Activated CD4-positive, alpha-beta T cell treated with anti-CD3 and anti-CD28 coated beads for 48 hours (primary cell): ENCODE measurements at regions not wholly inside any gene's neighbourhood (a gene's known extent, or its start where the extent isn't known, plus 50 kb on each side); places are given as distances from the start of the nearest gene placed in this dataset.

ENCODE experiments used
- DNase-seq: peaks from one replicate; pipeline ENCODE4 v3.0.0-alpha.2; 2020

DNA sequence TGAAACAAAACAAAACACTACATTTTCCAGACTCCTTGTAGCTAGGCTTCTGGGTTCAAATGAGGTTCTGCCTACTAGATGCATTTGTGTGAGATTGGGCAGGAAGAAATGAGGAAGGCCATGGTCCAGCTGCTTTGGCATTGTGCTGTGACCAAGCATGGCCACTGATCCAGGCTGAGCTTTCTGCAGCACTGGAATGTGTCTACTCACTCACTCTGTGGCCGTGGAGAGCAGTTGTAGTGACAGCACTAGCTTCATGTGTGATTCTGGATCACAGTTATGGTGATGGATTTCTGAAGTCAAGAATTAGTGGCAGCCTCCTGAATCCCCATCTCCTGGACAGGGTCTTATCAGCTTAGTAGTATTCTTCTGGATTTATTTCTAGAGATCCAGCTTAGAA lies 358.9 kb downstream of the GPAT3 start:
- DNase-seq, result no peak

DNA sequence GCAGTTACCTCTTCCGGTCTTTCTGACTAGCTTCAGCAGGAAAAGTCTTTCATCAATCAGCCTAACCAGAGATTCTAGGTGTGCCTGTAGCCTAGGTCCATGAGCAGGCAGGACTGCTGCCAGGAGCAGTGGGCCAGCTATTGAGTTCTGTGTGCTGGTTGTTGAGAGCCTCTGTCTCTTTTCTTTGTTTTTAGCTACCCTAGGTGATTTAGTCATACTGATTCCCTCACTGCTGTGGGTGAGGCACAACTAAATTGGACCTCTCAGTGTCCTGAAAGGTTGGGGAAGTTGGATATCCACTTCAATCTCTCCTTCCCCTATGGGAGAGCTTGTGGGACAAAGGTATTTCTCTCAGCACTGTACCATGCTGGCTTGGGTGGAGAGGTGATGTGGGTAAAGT lies 354.9 kb downstream of the GPAT3 start:
- no peak for DNase-seq

DNA sequence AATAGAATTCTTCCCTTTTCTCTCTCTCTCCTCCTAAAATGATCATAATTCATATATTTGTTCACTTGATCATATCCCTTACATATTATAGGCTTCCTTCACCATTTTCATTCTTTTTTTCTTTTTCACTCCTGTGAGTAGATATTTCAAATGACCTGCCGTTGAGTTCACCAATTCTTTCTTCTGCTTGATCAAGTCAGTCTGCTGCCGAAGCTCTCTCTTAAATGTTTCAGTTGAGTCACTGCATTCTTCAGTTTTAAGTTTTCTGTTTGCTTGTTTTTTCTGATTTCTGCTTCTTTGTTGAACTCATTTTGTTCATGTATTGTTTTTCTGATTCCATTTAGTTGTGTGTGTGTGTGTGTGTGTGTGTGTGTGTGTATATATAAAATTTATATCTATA lies 354.3 kb downstream of the GPAT3 start:
- DNase-seq, result no peak

DNA sequence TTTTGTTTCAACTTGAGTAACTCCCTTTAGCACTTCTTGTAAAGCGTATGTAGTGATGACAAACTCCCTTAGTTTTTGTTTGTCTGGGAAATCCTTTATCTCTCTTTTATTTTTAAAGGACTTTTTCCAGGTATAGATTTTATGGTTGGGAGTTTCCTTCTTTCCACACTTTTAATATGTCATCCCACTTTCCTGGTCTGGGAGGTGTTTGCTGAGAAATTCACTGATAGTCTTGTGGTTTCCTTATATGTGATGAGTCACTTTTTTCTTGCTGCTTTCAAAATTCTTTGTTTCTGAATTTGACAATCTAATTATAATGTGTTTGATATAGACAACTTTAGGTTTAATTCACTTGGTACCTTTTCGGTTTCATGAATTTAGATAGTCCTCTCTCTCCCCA lies 353.9 kb downstream of the GPAT3 start:
- no peak for DNase-seq

DNA sequence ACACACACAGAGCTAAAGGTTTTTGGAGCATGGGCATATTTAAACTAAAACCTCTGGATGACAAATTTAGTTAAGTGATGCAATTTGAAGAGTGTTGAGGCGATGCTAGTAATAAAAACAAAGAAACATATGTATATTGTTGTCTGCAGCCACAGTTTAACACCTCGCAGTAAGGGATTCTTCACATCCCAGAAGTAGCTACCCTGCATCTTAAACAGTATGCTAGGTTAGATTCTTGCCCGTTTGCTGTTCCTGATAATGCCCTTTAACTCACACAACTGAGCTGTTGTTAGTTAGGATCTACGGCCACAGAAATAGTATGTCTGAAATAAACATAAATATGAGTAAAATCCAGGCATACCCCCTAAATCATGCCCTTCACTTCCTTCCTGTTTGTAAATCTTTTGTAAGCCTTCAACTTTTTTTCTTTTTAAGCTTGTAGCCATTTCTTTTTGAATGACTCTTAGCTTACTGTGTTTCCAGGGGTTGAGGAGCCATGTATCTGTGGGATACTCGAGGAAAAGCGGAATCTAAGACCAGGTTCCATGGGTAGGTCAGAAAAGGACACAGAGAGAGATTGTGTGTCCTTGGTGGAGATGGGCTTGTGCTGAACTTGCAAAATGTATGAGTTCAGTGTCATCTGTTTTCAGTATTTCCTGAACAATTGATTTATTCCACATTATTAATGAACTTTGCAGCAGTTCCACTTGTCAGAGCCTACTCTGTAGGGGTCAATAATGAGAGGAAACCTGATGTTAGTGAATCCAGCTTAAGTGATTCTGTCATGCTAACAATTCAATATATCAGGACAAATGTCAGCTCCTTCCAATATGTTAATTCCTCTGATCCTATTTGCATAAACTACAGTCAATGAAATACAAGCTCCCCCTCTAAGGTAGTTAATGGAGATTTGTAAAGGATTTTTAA lies 349.6 kb downstream of the GPAT3 start:
- DNase-seq, result no peak

DNA sequence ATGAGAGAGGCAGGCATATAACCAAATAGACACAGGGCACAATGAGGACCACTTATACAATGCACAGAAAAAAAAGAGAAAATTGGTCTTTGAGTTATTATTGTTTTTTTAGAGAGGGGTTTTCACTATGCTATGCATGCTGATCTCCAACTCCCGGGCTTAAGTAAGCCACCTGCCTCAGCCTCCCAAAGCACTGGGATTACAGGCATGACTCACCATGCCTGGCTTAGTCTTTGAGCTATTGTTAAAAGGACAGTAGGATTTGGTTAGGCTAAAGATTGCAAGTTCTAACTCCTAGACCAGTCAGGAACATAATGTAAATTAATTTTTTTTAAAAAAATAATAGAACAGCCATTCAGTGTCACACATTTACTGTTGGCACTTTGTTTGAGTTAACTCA lies 340.1 kb downstream of the GPAT3 start:
- no peak for DNase-seq

DNA sequence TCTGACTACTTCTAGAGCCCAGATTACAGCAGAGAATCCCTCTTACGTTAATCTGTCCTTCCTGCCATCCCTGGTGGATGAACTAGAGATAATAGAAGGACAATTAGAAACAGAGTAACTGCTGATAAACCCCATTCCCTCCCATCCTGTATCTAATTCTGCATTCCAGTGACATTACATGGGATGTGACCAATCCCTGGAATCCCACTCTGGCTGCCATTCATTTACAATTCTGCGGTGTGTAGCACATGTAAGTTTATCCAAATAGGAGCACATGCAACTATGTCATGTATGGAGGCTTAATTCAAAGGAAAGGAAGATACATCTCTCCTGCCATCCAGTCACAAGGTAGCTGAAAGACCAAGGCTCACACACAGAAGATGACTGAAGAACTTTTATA lies 339.5 kb downstream of the GPAT3 start:
- DNase-seq, result no peak

DNA sequence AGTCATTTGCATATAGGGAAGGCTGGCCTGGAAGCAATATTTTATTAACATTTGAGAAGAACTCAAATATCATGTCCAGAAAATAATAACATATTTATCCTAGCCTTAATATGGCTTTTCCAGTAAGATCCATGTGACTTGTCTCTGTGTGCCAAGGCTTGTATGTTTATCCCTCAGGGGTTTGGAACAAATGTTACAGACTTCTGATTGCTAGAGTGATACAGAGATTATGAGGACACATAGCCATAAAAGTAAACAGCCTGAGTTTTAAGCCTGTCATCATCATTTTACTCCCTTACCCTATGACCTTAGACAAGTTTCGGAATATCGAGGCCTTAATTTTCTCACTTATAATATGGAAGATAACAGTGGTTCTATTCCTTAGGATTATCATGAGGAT lies 338.1 kb downstream of the GPAT3 start:
- no peak for DNase-seq

DNA sequence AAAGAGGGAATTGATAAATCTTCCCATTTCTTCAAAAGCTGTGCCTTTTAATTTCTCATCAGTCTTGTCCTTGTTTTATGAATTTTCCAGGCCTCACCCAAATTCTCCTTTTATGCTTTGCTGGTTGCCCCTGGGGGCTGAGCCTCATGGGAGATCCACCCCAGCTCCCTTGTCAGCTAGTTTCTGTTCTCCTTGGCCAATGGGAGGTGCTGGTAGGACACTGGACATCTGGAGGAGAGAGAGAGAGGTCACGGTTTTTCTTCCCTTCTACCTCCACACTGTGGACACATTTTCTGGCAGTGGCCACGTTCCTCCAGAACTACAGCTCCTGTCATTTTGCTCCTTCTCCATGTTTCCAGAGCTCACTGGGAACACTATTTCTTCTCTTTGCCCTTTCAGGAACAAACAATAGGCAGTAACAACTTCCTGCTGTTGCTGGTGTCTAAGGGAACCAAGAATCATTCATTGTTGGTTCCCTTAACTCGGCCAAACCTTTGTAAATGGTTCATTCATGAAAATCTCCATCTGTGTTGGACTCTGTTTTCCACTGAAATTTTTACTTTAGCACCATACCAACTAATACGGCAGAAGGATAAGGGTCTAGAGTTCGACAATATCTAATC lies 334.5 kb downstream of the GPAT3 start:
- no peak for DNase-seq

DNA sequence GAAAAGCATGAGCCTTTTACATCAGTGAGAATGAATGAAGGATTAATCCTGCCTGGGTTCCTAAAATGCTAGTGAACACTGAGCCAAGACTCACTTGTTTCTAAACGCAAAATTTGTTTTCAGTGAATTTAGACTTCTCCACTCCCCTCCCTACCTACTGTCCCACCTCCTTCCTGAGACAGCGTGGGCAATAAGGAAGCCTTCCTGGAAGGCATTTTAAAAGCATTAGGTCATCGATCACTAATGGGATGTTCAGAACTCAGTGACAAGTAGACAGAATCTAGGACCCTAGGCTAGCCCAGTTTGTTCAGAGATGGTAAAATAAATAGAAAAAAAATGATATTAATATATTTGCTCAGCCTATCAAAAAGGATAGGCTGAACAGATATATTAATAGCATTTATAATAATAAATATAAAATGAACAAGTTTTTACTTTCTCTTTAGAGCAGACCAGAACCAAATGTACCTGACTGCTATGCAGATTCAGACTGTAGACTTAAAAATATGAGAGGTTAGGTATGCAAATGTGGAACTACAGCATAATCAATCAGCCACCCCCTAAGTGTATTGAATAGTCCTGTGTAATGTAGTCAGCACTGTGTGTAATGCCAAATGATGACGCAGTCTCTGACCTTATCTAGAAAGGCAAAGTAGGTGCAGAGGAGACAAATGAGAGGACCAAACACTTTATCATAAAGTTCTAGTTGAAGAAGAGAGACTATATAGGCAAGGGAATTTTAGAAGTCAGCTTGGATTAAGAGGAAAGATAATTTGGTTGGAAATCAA lies 331.1 kb downstream of the GPAT3 start:
- DNase-seq, result no peak

DNA sequence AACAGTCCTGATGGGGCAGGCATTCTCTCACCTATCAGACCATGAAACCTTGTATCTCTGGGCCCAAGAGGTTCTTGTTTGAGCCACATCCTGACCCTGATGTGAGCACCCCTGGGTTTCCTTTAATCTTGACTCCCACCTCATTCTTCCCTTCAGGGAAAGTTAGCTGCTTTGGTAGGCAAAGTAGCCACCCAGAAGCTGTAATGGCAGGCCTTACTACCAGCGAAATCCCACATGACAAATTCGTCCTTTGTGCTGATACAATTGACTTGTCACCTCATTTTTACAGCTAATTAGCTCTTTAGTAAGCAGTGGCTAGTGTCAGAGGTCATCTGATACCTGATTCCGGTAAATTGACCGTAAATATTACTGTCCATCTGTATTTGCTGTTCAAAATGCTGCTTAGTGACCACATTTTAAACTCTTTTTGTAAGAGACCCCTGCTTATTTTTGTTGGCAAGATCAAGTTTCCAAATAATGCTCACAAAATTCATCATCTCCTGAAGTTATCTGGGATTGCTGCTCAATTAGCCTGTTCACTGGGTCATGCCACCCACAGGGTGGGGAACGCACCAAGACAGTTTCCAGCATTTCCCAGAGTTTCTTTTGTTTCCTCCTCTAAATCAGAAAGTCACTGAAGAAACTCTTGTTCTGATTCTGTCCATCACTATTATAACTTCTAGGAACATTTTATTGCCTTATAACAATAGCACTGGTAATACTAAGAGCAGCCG lies 329.7 kb downstream of the GPAT3 start:
- no peak for DNase-seq

DNA sequence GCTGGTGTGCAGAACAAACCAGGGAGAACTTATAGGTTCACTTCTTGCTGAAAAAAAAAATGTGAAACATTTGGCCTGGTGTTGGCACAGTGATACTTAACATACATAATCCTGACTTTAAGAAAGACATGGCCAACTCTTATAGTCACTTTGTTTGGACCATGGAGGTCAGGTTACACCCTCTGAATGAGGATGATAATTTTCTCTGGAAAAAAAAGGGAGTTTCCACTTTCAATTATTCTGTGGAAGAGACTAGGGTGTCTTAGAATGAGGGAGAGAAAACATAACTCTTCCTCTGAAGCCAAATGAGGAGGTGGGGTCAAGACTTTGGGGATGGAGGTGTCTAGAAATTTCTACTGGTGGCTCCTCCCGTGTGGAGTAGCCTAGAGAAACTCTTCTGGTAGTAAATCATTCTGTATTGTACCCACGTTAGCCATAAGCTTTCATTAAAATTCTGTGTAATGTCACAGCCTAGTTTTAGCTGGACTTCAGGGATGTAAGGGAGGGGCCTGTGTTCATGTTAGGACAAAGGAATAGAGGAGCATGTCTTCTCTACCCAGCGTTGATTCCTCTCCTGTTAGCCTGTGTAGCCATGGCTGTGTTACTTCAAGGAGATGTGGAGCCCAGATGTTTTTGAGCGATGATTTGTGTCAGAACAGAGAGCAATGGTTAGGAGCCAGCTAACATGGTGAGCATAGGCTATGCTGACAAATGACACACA lies 328.3 kb downstream of the GPAT3 start:
- DNase-seq, result no peak

DNA sequence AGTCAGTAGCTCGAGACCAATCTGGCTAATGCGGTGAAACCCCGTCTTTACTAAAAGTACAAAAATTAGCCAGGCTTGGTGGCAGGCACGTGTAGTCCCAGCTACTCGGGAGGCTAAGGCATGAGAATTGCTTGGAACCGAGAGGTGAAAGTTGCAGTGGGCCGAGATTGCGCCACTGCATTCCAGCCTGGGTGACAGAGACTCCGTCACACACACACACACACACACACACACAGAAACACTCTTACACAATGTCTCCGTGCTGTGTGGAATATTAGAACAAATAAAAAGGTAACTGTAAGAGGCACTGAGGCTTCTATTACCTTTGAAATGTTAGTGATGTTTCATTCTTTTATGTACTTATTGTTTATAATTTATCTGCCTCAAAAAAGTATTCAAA lies 326.6 kb downstream of the GPAT3 start:
- DNase-seq, result no peak

DNA sequence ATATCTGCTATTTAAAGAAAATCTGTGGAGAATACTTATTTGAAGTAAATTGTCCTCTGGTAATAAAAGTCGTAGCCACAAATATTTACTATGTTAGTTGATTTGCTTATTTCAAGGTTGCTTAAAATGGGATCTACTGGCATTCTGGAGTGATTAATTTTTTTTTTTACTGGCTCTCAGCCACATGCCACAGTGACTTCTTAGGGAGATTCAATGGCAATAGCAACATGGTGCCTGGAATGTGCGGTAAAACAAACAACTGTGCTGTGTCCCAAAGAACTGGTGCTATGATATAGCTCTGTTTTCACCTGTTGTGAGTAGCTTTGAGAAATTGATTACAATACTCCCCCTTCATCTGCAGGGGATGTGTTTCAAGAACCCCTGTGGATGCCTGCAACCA lies 324.3 kb downstream of the GPAT3 start:
- no peak for DNase-seq

DNA sequence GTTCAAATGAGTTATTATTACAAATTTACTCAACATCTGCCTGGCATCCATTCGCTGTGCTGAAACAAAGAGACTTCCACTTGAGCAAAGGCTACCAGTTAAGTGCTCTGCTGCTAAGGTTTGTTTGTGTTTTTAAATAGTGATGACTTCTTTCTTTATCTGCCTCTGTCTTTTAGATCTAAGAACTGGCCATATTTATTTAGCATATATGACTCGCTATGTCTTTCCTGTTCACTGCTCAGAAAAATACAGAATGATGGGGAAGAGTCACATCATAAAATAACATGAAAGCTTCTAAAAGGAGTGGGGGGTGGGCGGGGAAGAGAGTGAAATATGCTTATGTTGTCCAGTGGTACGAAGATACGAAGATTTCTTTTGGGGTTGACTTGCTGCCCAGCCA lies 322.2 kb downstream of the GPAT3 start:
- DNase-seq, result no peak

DNA sequence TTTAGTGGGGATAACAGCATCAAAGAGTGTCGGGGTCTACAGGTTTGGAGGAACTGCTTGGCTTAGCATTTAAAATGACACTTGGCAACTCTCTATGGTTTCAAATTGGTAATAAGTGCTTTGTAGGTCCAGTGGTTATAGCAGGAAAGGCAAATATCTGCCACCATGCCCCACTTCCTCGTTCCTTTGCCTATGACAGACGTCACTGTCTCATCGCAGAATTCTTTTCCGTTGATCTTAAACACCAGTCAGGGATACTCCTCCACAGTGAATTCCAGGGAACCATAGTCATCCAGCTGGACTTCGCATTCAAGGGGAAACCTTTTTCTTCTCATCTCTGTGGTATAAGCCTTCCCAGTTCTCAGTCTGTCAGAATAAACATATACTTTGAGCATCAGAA lies 319.1 kb downstream of the GPAT3 start:
- DNase-seq, result no peak

DNA sequence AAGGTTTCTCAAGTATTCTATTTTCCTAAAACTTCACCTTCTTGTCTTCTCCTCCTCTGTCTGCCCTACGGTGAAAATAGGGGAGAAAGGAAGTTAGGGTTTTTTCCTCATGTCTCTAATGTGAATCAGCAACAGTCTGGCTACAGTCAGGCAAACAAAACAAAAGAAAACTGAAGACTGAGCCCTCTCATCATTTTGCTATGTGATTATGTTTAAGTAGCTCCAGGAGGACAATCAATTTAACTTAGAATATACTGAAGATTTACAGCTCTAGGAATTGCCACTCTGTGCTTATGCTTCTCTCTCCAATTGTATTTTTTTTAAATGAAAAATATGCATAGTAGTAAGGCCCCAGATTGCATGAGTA lies 316.2 kb downstream of the GPAT3 start:
- no peak for DNase-seq

DNA sequence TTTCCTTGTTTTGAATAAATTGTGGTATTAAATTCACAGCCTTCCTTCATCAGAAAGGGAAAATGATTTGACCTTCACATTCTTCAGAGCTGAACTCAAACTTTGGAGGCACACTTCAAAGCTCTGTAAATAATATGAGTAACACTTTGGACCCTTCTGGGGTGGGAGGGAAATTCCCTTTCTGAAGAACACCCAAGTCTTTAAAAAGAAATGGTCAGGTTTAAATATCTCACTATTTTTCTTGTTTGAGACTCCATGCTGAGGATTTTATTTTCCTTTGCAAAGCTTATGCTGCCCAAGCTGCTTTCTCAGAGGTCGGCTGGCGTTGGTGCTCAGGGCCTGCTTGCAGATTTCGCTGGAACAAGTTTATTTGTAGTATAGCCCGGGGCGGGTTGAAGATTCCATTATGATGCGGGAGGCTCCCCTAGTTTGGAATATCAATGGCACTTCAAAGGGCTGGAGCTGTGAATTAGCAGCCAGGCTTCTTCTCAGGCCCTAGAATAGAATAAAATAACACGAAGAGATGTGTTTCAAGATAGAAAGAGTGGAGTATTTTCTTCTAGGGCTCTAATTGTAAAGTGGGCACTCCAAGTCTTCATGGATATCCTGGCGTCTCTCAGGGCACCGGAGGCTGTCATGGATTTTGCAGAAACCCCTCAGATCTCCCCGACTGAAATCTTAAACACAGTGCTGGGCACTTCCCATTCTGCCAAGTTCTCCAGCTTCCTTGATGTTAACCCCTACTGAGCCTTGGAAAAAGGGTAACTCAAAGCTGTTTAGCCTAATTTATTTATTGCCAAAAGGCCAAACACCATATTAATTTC lies 315.6 kb downstream of the GPAT3 start:
- no peak for DNase-seq

DNA sequence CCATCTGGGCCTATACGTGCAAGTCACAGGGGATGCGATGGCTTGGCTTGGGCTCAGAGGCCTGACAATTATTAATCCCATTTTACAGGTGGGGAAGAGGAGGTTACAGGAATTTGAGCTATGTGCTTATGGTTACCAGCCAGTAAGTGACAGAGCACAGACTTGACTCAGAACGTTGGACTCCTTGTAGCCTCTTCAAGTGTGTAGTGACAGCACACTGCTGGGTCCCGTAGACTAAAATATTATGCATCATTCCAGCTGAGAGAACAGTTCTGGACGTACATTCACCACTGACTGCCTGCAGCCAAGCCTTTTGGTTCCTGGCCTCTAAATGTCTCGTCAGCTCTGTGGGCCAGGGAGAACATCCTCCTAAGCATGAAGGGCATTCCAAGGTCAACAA lies 314.5 kb downstream of the GPAT3 start:
- no peak for DNase-seq

DNA sequence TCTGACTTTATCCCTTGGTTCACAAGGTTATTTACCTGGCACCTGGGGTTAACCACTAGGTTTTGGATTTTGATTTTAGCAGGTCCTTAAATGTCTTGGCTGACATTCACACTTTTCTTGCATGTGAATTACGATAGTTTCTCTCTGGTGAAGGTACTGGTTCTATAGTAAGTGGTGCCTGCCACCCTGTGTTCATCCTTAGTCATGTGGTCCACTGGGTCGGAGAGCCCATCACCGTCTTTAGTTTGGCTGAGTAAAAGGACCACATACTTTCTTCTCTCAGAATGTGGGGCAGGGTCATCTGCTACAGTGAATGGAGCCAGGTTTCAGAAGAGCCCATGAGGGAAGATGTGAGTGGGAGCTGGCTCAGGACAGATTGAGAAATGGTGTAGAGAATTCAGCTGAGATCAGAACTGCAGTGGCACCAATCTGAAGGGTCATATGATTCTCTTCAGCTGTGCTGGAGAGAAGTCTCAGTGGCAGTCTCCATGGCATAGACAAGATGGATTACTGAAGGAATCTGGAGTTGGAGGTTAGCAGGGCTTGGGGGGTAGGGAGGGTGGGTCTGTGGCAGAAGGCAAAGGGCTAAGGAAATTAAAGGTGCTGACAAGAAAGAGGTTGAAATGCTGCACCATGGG lies 310.4 kb downstream of the GPAT3 start:
- no peak for DNase-seq

DNA sequence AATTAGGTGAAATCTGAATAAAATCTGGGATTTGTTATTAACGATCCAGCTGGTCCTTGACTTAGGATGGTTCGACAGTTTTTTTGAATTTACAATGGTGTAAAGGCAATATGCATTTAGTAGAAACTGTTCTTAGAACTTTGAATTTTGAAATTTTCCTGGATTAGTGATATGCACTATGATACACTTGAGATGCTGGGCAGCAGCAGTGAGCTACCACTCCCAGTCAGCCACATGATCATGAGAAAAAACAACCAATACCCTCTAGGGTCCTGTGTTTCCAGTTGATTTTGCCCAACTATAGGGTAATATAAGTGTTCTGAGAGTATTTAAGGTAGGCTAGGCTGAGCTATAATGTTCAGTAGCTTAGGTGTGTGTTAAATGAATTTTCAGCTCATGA lies 303.7 kb downstream of the GPAT3 start:
- DNase-seq, result no peak
